Fibroblast of skin of right quadriceps (primary cell): ENCODE measurements at regions not wholly inside any gene's neighbourhood (a gene's known extent, or its start where the extent isn't known, plus 50 kb on each side); places are given as distances from the start of the nearest gene placed in this dataset.

Source experiments
- DNase-seq: peaks from one replicate; pipeline ENCODE4 v3.0.0-alpha.2; 2013

DNA sequence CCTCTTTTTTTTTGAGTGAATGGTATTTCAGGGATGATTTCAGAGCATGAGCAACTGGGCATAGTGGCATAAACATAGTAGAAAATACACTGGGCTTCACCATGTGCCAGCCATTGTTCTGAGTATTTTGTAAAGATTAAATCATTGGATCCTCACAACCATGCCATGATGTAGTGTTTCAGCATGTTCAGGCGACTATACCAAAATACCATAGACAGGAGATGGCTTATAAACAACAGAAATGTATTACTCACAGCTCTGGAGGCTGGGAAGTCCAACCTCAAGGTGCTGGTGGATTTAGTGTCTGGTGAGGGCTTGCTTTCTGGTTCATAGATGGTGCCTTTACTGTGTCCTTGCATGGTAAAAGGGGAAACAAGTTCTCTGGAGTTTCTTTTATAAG is 101.5 kb upstream of the KL start:
- no peak for DNase-seq

DNA sequence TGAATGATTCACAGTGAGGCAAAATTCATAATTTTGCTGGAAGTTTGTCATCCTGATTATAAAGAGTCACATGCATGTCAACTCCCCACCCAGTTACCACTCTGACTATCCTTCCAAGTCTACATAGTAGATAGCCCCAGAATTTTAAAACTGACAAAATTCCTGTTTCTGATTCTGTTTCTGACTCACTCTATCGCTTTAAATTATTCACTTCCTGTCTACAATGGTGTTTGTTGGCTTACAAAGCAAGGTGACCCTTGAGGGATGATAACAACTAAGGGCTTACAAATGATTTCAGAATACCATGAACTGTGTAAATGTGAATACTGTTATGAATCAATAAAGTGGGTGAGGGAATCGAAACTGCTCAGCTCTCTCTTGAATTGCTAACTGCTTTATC is 98.7 kb upstream of the KL start:
- DNase-seq: peak; percentile 19

DNA sequence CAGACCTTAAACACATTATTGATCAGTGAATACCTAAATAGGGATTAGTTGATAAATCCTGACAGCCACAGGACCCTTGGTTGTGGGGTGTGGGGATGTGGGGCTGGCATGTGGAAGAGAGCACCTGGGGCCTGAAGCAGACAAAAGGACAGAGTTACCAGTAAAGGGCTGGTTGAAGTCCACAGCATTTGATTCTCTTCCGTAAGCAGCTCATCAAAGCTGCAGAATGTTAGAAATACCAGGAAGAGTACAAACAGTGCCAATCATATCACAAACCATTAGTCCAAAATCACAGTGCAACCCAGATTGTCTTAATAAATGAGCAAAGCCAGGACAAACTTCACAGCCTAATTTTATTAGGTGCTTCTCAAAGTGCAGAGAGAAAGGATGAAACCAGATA is 92.5 kb upstream of the KL start:
- DNase-seq: no peak

DNA sequence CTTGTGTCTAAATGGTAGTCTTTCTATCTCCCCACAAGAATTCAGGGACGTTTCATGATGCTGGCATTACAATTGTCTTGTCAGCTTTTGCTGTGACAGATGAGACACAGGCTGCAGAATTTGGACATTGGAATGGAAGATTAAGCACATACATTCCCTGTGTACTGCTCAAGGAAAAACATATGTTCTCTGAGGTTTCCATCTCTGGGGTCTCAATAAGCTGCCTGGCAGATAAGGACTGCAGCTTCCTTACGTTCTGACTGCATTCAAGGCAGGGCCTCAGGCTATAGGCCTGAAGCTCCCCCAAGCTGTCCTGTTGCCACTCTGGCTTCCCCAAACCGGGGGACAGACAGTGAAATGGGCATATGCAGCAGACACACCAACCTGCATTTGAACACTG is 91.3 kb upstream of the KL start:
- DNase-seq: no peak

DNA sequence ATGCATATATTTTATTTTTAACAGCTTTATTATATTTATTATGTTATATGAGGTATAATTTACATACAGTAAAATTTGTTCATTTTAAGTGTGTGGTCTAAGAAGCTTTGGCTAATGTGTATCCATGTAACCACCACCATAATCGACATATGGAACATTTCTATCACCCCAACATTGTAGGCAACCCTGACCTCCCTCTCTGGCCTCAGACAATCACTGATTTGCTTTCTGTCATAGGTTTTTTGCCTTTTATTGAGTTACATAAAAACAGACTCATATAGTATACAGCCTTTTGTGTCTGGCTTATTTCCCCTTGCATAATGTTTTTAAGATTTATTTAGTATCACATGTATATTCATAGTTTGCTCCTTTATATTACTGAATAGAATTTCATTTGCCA is 90.7 kb upstream of the KL start:
- DNase-seq: no peak

DNA sequence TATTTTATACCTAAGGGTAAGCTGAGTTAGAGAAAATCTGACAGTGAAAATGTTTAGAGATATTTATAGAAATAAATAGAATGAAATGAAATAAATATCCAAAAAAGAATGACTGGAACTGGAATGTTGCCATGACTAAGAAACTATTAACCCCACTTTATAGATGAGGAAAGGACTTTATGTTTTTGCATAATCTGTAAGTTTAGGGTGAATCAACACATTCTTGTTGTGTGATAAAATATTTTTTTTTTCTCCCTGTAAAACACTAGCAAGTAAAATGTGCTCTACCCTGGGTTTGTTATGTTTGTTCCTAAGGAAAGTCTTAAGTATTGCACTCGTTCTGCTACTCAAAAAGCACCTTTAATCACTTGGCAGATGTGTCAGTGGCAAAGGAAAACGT is 83.8 kb upstream of the KL start:
- peak; percentile 17 for DNase-seq

DNA sequence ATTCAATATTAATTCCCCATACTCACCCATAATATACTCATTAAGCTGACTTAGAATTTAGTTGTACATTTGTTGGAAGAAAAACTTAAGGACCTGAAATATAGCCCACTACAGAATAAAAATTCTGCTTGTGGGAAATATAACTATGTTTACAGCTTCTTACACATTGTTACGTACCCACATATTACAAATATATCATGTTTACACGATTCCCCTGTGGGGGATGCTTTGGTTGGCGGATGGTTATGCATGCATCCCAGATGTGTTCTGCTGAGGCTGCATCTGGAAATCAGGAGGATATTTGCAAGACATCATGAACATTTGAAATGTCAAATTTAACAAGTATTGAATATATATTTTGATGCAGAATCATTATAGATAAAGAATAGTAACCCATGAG is 79.5 kb upstream of the KL start:
- no peak for DNase-seq

DNA sequence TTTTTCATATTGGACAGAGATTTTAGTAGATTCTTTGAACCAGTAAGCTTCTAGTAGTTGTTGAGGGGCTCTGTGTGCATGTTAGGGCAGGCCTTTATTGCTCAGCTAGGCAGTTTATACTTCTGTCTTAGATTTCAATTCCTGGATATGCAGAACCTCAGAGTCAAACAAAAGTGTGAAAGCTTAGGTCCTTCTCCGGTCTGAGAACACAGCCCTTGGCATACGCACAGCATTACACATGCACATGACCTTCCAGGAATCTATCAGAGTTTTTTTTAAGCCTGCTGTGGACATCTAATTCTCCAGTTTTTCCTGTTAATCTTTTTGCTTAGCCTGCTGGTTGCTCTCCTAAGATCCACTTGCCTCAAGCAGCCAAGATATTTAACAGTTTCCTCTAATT is 77.9 kb upstream of the KL start:
- no peak for DNase-seq

DNA sequence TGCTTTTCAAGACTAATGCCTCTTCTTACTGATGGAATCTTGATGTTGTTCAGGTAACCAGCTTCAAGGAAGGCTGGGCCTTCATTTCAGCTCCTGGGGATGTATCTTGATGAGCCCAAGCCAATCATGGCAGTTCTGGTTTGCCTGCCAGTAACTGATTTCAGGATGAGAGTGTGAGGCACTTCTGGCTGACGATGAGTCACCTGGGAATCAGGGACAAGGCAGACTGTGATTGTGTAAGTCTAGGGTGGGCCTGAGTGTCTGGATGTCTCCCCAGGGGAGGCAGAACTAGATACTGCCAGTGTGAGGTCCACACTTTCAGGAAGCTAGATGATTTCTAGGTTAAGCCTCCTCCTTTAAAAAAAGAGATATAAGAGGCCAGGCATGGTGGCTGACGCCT is 77.3 kb upstream of the KL start:
- peak; percentile 56 for DNase-seq

DNA sequence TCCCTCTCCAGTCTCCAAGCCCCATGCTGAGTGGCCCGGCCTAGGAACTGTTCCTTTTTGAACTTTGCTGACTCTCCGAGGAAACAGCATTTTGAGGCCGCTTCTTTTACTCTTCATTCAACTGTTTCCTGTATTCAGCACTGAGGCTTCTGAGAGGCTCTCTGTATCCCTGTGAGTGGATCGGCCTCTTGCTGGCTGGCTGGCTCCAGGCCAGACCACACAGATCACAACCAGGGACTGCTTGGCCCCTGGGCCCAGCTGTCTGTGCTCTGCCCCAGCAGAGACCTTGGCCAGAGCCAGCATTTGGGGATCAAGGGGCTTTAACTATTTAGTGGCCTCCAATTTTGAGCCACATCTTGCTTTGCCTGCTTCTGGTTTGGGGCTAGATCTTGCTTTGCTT is 75.6 kb upstream of the KL start:
- peak; percentile 25 for DNase-seq

DNA sequence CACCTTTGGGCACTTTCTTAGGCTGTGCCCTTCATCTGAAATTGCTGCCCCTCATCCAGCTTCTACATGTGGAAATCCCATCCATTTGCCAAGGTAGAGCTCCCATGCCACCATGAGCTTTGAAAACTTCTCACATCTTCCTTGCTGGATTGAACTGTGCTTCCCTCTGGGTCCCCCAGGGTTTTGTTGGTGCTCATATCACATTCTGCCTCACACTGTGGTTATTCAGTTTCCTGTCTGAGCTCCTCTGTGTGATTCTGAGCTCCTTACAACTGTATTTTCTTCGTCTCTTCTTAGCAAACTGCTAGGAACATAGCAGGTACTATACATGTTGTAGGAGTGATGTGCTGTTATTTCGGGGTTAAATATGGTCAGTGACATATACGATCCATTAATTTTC is 74.9 kb upstream of the KL start:
- no peak for DNase-seq

DNA sequence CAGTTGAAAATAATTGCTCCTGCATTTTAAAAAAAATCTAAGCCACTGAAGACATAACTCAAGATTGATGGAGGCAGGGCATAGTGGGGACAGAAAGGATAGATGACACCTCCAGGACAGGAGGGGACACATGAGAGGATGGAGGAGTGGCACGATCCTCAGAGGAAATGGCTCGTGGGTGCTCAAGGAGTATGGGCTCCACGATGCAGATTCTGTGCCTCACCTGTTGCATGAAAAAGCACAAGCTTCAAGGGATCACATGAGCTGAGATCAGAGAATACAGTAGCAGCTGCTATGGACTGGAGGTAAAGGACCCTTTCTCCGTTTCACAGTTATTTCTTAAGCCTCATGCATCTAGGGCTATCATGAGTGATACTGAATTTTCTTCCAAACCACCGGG is 69.7 kb upstream of the KL start:
- DNase-seq: no peak

DNA sequence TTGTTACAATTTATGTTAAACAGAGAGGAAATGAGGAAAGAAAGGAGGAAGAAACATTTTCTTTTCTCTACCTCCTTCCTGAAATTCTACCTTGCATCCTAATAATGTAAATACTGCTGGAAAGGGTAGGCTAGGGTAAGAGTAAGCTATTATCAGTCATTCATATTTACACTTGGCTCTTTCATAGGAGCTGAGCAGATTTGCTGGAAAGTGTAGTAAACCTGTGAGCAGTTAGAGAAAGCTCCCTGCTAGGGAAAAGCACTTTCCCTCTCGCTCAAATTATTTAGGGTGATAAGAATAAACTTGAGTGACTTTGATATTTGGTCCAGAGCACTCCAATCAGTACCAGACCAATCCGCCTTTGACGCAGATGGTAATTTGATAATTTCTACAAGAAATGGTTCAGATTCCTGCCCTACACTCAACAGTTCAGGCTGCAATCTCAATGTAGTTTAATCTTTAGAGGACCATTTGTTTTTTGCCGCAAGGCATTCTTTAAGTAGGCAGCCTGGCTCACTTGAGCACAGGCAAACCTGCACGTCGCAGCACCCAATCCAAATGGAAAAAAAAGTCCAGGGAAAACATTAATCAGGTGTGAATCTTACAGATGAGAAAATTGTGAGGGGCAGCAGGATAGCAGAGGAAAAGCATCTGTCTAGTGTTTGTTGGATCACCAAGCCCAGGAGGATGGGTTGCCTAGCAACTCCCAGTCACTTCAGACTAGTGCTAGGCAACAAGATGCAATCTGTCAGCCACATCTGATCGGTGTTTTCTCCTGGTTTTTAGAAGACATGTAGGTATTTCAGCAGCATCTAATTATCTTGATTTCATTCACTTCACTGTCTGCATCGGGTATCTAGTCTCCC is 68.6 kb upstream of the KL start:
- DNase-seq: no peak

DNA sequence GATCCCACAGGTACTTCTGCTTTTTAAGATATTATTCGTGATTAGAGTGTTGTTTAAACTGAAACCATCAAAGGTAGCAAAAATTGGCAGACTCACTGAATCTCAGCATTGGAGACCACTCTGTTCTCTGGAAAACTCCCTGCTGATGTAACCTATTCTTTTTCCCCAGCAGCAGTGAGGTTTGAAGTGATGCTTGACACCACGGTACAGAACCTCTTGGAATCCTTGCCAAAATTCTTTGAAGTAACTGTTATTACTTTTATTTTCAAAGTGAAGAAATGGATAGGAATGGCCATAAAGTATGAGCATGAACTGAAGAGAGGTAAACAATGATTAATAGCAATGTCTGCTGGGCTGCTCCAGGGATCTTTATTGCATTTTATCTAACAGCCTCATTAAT is 66.4 kb upstream of the KL start:
- no peak for DNase-seq

DNA sequence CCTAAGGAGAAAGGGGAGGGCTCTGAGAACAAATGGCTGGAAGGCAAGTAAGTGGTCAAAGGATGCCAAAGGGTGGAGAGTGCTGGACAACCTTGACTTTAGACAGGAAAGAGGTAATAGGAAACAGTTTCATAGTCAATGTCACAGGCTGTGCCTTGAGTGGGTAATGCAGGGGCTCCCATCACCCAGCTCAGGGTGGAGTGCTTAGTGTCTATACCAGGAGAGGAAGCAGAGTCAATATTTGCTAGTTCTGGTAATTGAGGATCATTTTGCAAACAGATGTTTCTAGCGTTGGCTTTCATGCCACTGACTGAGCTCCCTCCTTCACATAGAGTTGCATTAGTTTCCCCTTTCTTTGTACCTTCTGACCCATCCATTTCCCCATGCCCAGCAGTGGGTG is 64.6 kb upstream of the KL start:
- no peak for DNase-seq

DNA sequence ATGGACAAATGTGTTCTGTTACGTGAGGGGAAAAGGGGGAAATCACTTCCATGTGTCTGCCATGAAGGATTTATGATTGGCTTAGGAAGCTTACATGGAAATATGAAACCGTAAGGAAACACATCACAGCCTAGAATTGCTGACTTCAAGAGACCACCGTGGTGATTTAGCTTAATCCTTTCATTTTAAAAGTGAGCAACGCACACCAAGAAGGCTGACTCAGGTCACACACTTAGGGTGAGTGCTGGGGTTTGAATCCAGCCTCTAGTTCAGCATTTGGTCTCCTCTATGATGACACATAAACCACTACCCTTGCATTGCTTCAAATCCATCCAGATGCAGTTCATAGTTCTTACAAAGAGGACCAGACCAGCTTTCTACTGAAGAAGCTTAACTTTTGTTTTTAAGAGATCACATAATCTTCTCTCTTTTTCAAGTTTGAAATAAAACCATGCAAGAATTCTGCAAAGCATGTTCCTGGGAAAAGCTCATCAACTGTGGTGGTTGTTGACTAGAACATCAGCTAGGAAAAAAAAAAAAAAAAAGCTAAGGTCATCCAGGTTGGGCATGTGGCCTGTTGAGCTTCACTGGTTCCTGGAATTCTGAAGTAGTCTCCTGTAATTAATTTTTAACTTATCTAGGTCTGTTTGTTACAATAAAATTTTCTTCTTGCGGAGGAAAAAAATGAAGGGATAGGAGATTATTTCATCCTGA is 60.2 kb upstream of the KL start:
- DNase-seq: peak; percentile 64

DNA sequence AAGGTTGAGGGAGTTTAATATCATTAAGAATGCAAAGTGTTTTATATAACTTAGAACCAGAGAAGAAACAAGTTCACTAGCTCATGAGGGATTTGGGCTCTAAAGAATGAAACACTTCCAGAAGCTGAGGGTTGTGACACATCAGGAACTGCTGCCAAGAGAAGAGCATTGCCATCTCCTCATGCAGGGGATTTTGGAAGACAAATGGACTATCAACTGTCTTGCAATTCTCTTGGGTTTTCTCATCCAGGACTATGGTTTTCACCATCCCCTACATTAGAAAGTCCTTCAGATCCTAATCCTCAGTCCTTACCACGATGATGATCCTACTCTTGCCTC is 59.7 kb upstream of the KL start:
- DNase-seq: peak; percentile 8

DNA sequence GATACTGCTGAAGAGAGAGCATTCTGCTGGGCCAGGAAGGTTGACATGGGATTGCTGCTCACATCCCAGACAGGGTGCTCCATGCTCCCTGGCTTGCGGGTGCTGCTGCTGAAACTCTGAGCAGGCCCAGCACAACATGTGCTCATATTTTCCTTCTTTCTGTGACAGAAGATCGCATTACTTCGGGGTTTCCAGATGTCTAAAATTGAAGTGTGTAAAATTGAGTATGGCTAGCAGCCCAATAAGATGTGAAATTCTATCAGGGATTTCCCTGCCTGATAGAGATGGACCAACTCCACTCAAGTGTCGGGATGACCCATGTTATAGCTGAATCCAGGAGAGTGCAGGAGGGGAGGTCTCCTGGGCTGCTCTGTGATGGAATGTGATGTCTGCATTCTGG is 55.6 kb upstream of the KL start:
- no peak for DNase-seq

DNA sequence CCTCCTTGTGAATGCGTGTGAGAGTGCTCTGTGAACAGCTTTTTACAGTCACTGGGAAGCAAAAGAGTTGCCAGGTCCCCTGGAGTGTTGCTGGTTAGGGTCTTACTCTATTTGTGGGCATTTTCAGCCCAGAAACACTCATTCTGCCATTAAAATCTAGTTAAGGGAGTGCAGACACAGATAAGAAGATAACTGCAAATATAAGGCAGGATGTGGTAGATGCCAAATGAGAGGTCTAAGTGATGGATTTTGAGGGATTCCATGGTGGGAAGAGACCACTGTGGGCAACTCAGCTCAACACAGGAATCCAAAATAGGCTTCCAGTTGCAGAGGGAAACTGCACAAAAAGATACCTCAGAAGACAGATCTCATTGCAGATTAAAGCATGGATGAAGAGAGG is 54.5 kb upstream of the KL start:
- DNase-seq: no peak

DNA sequence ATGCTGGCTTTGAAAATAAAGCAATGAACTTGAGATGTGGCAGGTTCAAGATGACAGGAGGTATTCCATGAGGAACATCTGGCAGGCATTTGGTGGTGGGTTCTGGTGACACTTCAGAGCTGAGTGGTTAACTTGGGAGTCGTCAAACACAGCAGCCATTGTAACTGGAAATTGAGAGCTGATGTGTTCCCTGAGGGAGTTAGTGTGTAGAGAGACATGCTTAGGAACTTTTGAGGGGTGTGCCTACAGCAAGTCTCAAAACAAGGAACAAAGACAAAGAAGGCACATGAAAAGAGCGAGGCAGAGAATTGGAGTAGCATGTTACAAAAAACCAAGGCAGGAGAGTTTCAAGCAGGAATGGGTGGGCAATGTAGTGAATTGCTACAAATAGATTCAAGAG is 53.9 kb upstream of the KL start:
- DNase-seq: no peak

DNA sequence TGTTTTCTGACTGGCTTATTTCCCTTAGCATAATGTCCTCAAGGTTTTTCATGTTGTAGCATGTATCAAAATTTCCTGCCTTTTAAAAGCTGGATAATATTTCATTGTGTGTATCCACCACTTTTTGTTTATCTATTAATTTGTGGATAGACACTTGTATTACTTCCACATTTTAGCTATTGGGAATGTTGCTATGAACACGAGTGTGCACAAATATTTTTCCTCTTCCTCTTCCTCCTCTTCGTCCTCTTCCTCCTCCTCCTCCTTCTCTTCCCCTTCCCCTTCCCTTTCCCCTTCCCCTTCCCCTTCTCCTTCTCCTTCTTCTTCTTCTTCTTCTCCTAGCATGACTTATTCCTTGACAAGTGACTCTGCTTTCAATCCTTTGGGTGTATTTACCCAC is 51.2 kb upstream of the KL start:
- DNase-seq: no peak
